LNCaP clone FGC (cell line): ENCODE measurements at regions not wholly inside any gene's neighbourhood (a gene's known extent, or its start where the extent isn't known, plus 50 kb on each side); places are given as distances from the start of the nearest gene placed in this dataset.

ENCODE experiments used
- DNase-seq: peaks from one replicate; pipeline ENCODE4 v3.0.0-alpha.2; 2011; ENCODE audit warnings: low read depth
- H3K4me3 ChIP-seq: 2 replicates; pipeline ENCODE4 v1.5.1; 2011; ENCODE audit warnings: mild to moderate bottlenecking, low read depth, low read length, control low read depth
- CTCF ChIP-seq: IDR thresholded peaks from 2 replicates; pipeline ENCODE4 v1.5.1; 2012; ENCODE audit warnings: mild to moderate bottlenecking; ENCODE audit not compliant: control insufficient read depth, insufficient read depth; ENCODE audit errors: extremely low read depth

DNA sequence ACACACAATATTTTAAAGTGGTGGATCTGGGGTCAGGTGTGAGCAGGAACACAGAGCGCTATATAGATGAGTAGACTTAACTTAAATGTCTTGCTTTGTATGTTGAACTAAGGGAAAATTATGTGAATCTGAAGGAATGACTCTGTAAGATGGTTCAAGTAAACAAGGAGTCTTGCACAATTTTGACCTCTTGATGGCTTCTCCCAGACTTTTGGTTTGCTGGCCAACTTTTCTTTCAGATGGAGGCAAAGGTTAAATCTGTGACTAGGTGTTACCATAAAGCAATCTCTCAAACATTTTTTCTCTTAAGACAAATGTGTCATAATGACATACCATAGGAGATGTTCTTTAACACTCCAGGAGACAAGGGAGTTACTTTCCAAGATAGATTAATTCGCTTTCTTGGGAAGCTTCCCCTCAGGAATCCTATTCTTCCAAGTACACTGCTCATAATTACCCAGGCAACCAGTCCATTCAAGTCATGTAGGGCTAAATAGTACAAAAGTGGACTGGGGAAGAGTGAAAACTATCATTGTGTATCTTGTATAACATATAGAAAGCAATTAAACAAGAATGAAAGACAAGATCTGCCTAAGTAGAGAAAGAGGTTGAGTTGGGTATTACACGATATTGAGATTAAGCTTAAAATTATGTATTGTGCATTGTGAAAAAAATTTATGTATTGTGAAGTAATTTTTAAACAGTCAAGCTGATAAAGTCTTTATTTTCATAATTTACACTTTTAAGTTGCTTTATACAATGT, 60.3 kb upstream of the SLC27A6 start:
- no peak for DNase-seq
- H3K4me3 ChIP-seq, result no peak overlapping the region
- TF ChIP-seq CTCF, result no peak

- DNase-seq, result peak; percentile 49
- peak; percentile 78 for TF ChIP-seq CTCF
- H3K4me3 ChIP-seq, result no peak overlapping the region
Measured at GRCh38 chr5:128905568-128906110, 59.6 kb upstream of the SLC27A6 start.

- TF ChIP-seq CTCF, result no peak
- no peak for DNase-seq
- no peak overlapping the region for H3K4me3 ChIP-seq
Measured at GRCh38 chr5:128913551-128913950, 51.7 kb upstream of the SLC27A6 start.
